ENCODE measurements at regions not wholly inside any gene's neighbourhood (a gene's known extent, or its start where the extent isn't known, plus 50 kb on each side); places are given as distances from the start of the nearest gene placed in this dataset.

DNA sequence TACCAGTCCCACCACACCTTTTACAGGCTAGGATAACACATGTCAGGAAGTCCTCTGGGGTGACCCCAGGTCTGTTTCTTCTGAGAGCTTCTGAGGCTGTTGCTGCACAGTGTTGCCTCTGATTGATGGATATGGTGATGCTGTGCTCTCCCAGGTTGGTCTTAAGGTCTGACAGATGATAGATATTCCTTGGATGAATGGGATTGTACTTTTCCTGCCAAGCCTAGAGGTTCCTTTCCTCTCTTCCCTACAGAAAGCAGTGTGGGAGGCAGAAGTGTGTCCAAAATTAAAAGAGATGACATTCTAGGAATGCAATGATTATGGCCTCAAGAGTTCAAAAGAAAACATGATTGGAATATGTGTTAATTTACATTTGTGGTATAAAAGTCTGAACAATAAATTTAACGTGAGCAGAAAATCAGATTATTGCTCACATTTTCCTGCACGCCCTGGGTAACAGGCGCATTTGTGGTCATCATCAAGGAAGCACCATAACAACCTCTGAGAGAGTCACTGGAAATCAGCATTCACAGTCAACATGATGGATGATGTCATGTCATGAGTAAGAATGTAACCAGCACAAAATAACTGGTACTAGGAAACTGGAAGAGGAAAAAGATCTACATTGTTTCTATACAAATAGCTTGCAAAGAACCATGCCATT is 73.7 kb downstream of the BBS10 start:
- TF ChIP-seq JUN (IDR thresholded peaks at IDR 0.05) = no peak
- TF ChIP-seq NR3C1 (IDR thresholded peaks at IDR 0.05) = no peak
- TF ChIP-seq, protein P1, sequence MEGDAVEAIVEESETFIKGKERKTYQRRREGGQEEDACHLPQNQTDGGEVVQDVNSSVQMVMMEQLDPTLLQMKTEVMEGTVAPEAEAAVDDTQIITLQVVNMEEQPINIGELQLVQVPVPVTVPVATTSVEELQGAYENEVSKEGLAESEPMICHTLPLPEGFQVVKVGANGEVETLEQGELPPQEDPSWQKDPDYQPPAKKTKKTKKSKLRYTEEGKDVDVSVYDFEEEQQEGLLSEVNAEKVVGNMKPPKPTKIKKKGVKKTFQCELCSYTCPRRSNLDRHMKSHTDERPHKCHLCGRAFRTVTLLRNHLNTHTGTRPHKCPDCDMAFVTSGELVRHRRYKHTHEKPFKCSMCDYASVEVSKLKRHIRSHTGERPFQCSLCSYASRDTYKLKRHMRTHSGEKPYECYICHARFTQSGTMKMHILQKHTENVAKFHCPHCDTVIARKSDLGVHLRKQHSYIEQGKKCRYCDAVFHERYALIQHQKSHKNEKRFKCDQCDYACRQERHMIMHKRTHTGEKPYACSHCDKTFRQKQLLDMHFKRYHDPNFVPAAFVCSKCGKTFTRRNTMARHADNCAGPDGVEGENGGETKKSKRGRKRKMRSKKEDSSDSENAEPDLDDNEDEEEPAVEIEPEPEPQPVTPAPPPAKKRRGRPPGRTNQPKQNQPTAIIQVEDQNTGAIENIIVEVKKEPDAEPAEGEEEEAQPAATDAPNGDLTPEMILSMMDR (IDR thresholded peaks at IDR 0.05) = no peak
- no peak for TF ChIP-seq BHLHE40 (IDR thresholded peaks at IDR 0.05; ENCODE audit: low read depth, low read length)
- no peak for TF ChIP-seq RCOR1 (IDR thresholded peaks at IDR 0.05; ENCODE audit: low read depth, low read length)
- TF ChIP-seq SREBF2 (IDR thresholded peaks at IDR 0.05) = no peak
- no peak for TF ChIP-seq RAD21 (conservative IDR thresholded peaks at IDR 0.05 in 1 of 2, IDR thresholded peaks at IDR 0.05 in 1 of 2)
- TF ChIP-seq SMC3 (IDR thresholded peaks at IDR 0.05) = no peak
- TF ChIP-seq NFE2L2 (conservative IDR thresholded peaks at IDR 0.05; ENCODE audit: low read length) = no peak
- no peak for TF ChIP-seq HDAC2 (IDR thresholded peaks at IDR 0.05)
- TF ChIP-seq MAFK (IDR thresholded peaks at IDR 0.05; ENCODE audit: partially characterized antibody) = no peak
- no peak for TF ChIP-seq CBX2 (IDR thresholded peaks at IDR 0.05; ENCODE audit: borderline replicate concordance, low read depth)
- TF ChIP-seq RFX5 (IDR thresholded peaks at IDR 0.05) = no peak
